ENCODE measurements at regions not wholly inside any gene's neighbourhood (a gene's known extent, or its start where the extent isn't known, plus 50 kb on each side); places are given as distances from the start of the nearest gene placed in this dataset.

- Histone ChIP-seq H3K4me3 (ENCODE audit: insufficient read depth, low read depth, low read length) (no peak overlapping the region), H3K79me1 (ENCODE audit: low read depth in 1 of 2, low read length in 2 of 2) (no peaks in the 10 kb centered on the region), H3K9me3 (ENCODE audit: control insufficient read depth, insufficient read depth, low read length) (no peaks in the 10 kb centered on the region), H2BK20ac (ENCODE audit: low read depth, low read length) (no peak overlapping the region), H4K91ac (ENCODE audit: insufficient read depth, low read depth, low read length) (no peak overlapping the region), H3K36me3 (ENCODE audit: control insufficient read depth, insufficient read depth, low read length) (no peaks in the 10 kb centered on the region), H3K23ac (ENCODE audit: low read depth, low read length) (no peak overlapping the region), H2BK5ac (ENCODE audit: low read depth, low read length, poor library complexity, severe bottlenecking) (no peak overlapping the region), H3K27ac (ENCODE audit: insufficient read depth, low read length) (no peak overlapping the region), H3K14ac (replicated peaks; ENCODE audit: low read depth, low read length) (no peak overlapping the region), H3K18ac (ENCODE audit: low read depth, low read length) (no peak overlapping the region), H3K4me2 (ENCODE audit: low read depth, low read length) (no peak overlapping the region), H2AK9ac (replicated peaks; ENCODE audit: low read depth, low read length, poor library complexity) (no peak overlapping the region), H2BK120ac (ENCODE audit: low read depth, low read length) (no peak overlapping the region), H4K8ac (ENCODE audit: low read depth in 2 of 2, low read length in 2 of 2) (no peak overlapping the region), H3K27me3 (ENCODE audit: control insufficient read depth, insufficient read depth, low read length) (peaks cover 2% of the 10 kb centered on the region; the same call in 1 of the 2 replicates), H3K56ac (ENCODE audit: extremely low read depth, insufficient read depth, low read length) (no peak overlapping the region), H3K4me1 (ENCODE audit: control insufficient read depth, insufficient read depth, low read length) (no peaks in the 10 kb centered on the region), H2AK5ac (ENCODE audit: low read depth, low read length) (no peak overlapping the region), H3K4ac (ENCODE audit: low read depth, low read length) (no peak overlapping the region), H3K9ac (ENCODE audit: low read depth, low read length) (no peak overlapping the region), H2AFZ (replicated peaks; ENCODE audit: low read length, poor library complexity) (no peak overlapping the region), H4K5ac (ENCODE audit: low read depth, low read length) (no peak overlapping the region), H4K20me1 (ENCODE audit: insufficient read depth, low read length) (no peaks in the 10 kb centered on the region), H3K9me1 (ENCODE audit: insufficient read depth, low read length) (no peaks in the 10 kb centered on the region), H2BK15ac (ENCODE audit: low read depth, low read length) (no peak overlapping the region)
- DNase-seq (no peak), ATAC-seq (ENCODE audit: low read depth) (no peak)
- in situ Hi-C loops (cut with MboI; ENCODE audit: low sequenced_read_pairs) = no loop called here
- no CpG with 5 or more reads among the region's 4 CpGs for WGBS, 2 experiments (ENCODE audit: extremely low coverage in 2 of 2, insufficient read length in 1 of 2)
- dilution Hi-C loops (cut with HindIII; ENCODE audit: low sequenced_read_pairs, unreplicated experiment) = no loop called here
- POLR2A ChIA-PET (ENCODE audit: unreplicated experiment) = no interaction called here
- intact Hi-C loops (cut with micrococcal nuclease) = loop anchor here (10.0 kb wide), 1 partner anchor 173 kb away; no protein-coding TSS in a partner anchor
- TF ChIP-seq MAZ (IDR thresholded peaks at IDR 0.05; ENCODE audit: borderline replicate concordance, low read depth, low read length) (no peak), FOS (IDR thresholded peaks at IDR 0.05; ENCODE audit: low read depth, low read length) (no peak), MXI1 (IDR thresholded peaks at IDR 0.05; ENCODE audit: borderline replicate concordance, low read depth, low read length) (no peak), SMC3 (IDR thresholded peaks at IDR 0.05; ENCODE audit: low read depth, low read length) (no peak)
- CTCF ChIA-PET = interaction anchor here (1.4 kb wide), 1 partner anchor 12 kb away, joined by 4 read pairs; no protein-coding TSS in a partner anchor
- no TSS peak for BruUV-seq (replicated peaks)
These were observed 220.0 kb downstream of the SNCAIP start for GRCh38 chr5:122532035-122532434.

Data from IMR-90 (cell line).